ENCODE measurements at regions not wholly inside any gene's neighbourhood (a gene's known extent, or its start where the extent isn't known, plus 50 kb on each side); places are given as distances from the start of the nearest gene placed in this dataset.

DNA sequence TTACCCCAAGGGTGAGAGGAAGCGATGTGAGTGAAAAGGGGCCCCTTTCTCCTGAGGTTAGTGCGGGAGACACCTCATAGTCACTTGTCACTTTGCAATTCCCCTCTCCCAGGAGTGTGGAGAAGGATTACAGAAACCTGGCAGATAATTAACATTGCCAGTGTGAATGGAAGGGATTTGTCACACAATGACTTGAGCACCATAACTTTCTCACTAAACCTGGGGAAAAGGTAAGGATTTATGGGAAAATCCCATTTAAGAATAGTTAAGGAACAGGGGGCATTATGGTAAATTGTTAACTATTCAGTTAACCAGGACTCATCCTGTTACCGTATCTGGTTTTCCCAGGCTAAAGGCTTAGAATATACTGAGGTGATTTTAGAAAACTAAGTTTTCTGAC lies 219.5 kb upstream of the JAG1 start:
- Histone ChIP-seq H3K4me3 (ENCODE audit: low read depth, low read length) (no peak overlapping the region), H3K36me3 (ENCODE audit: control insufficient read depth, insufficient read depth, low read length) (no peaks in the 10 kb centered on the region), H3K27me3 (ENCODE audit: control insufficient read depth, insufficient read depth, low read length) (no peaks in the 10 kb centered on the region)
- DNase-seq (ENCODE audit: low read depth) = no peak
- TF ChIP-seq, protein P1, sequence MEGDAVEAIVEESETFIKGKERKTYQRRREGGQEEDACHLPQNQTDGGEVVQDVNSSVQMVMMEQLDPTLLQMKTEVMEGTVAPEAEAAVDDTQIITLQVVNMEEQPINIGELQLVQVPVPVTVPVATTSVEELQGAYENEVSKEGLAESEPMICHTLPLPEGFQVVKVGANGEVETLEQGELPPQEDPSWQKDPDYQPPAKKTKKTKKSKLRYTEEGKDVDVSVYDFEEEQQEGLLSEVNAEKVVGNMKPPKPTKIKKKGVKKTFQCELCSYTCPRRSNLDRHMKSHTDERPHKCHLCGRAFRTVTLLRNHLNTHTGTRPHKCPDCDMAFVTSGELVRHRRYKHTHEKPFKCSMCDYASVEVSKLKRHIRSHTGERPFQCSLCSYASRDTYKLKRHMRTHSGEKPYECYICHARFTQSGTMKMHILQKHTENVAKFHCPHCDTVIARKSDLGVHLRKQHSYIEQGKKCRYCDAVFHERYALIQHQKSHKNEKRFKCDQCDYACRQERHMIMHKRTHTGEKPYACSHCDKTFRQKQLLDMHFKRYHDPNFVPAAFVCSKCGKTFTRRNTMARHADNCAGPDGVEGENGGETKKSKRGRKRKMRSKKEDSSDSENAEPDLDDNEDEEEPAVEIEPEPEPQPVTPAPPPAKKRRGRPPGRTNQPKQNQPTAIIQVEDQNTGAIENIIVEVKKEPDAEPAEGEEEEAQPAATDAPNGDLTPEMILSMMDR (IDR thresholded peaks at IDR 0.05; ENCODE audit: insufficient read depth, low read length, poor library complexity, severe bottlenecking) = no peak

DNA sequence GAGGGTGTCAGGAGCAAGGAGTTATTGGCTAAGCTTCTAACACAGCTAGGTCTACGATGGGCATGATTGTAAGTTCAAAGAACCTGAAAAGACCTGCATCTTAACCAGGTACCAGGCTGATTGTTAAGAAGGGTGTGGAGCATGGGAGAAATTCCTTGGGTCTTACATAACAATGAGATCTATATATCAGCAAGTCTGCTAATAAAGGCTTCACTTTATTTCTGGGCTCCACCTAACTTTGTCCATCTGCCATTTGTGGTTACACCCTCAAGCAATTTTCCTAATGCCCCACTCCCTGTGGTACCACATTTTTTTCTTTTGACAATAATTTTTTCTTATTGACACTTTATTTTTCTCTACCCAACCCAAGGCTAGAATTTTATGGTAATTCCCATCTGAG lies 223.5 kb upstream of the JAG1 start:
- H3K36me3 ChIP-seq (ENCODE audit: control insufficient read depth, insufficient read depth, low read length) = no peaks in the 10 kb centered on the region
- TF ChIP-seq, protein P1 (IDR thresholded peaks at IDR 0.05; ENCODE audit: insufficient read depth, low read length, poor library complexity, severe bottlenecking) = no peak
- no peak for DNase-seq (ENCODE audit: low read depth)
- no peaks in the 10 kb centered on the region for H3K27me3 ChIP-seq (ENCODE audit: control insufficient read depth, insufficient read depth, low read length)
- H3K4me3 ChIP-seq (ENCODE audit: low read depth, low read length) = no peak overlapping the region

DNA sequence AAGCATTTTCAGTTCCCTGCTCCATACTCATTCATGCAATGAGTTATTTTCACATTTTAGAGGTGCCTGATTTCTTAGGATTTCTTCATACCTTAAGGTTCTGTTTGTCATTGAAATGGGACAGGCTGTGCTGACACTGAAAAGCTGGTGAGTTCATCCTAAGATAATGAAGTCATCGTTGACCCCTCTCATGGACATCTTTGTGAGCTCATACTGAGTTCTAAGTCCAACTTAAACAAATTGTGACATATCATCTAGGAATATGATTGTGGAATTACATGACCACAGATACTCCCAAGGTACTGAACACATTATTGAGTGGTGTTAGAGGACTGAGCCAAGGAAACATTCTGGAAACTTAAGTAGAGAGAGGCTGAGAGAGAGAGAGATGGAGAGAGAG lies 224.8 kb upstream of the JAG1 start:
- Histone ChIP-seq H3K27me3 (ENCODE audit: control insufficient read depth, insufficient read depth, low read length) (no peaks in the 10 kb centered on the region), H3K4me3 (ENCODE audit: low read depth, low read length) (no peak overlapping the region), H3K36me3 (ENCODE audit: control insufficient read depth, insufficient read depth, low read length) (no peaks in the 10 kb centered on the region)
- TF ChIP-seq, protein P1 (IDR thresholded peaks at IDR 0.05; ENCODE audit: insufficient read depth, low read length, poor library complexity, severe bottlenecking) = no peak
- DNase-seq (ENCODE audit: low read depth) = no peak

GRCh38 chr20:10902174-10902573 lies 228.4 kb upstream of the JAG1 start:
- Histone ChIP-seq H3K4me3 (ENCODE audit: low read depth, low read length) (no peak overlapping the region), H3K36me3 (ENCODE audit: control insufficient read depth, insufficient read depth, low read length) (no peaks in the 10 kb centered on the region), H3K27me3 (ENCODE audit: control insufficient read depth, insufficient read depth, low read length) (no peaks in the 10 kb centered on the region)
- DNase-seq (ENCODE audit: low read depth) = no peak
- TF ChIP-seq, protein P1 (IDR thresholded peaks at IDR 0.05; ENCODE audit: insufficient read depth, low read length, poor library complexity, severe bottlenecking) = no peak

- Histone ChIP-seq H3K27me3 (ENCODE audit: control insufficient read depth, insufficient read depth, low read length) (no peaks in the 10 kb centered on the region), H3K36me3 (ENCODE audit: control insufficient read depth, insufficient read depth, low read length) (no peaks in the 10 kb centered on the region), H3K4me3 (ENCODE audit: low read depth, low read length) (no peak overlapping the region)
- DNase-seq (ENCODE audit: low read depth) = no peak
- TF ChIP-seq, protein P1 (IDR thresholded peaks at IDR 0.05; ENCODE audit: insufficient read depth, low read length, poor library complexity, severe bottlenecking) = no peak
These were observed 228.9 kb upstream of the JAG1 start for GRCh38 chr20:10902576-10903282.

GRCh38 chr20:10906834-10907233 lies 233.0 kb upstream of the JAG1 start:
- TF ChIP-seq, protein P1 (IDR thresholded peaks at IDR 0.05; ENCODE audit: insufficient read depth, low read length, poor library complexity, severe bottlenecking) = no peak
- DNase-seq (ENCODE audit: low read depth) = no peak
- no peaks in the 10 kb centered on the region for H3K27me3 ChIP-seq (ENCODE audit: control insufficient read depth, insufficient read depth, low read length)
- H3K4me3 ChIP-seq (ENCODE audit: low read depth, low read length) = no peak overlapping the region
- no peaks in the 10 kb centered on the region for H3K36me3 ChIP-seq (ENCODE audit: control insufficient read depth, insufficient read depth, low read length)
